ENCODE measurements at regions not wholly inside any gene's neighbourhood (a gene's known extent, or its start where the extent isn't known, plus 50 kb on each side); places are given as distances from the start of the nearest gene placed in this dataset.

GRCh38 chr12:75638792-75639191, 127.4 kb upstream of the KRR1 start:
- TF ChIP-seq GATA3 (IDR thresholded peaks at IDR 0.05; ENCODE audit: low read depth, low read length): no peak
- no peak for TF ChIP-seq GATA2 (IDR thresholded peaks at IDR 0.05; ENCODE audit: low read depth, low read length)

Measured in SH-SY5Y (cell line).